ENCODE measurements at regions not wholly inside any gene's neighbourhood (a gene's known extent, or its start where the extent isn't known, plus 50 kb on each side); places are given as distances from the start of the nearest gene placed in this dataset.

DNA sequence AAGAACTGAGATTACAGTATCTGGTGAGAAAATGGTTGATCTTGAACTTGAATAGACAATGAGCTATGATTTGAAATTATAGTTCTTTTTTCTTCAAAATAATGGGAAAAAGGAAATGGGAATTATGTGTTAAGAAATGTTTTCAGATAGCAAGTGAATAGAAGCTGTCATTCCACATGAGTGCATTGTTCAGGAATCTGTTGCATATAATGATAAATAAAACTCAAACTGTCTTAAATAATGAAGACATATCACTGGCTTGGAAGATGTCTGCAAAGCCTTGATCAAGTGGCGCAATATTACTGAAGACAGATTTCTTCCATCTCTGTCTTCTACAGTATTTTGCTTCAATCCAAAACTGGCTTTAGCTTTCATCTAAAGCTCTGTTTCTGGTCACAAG lies 479.3 kb upstream of the ZFP42 start:
- no peak for DNase-seq

DNA sequence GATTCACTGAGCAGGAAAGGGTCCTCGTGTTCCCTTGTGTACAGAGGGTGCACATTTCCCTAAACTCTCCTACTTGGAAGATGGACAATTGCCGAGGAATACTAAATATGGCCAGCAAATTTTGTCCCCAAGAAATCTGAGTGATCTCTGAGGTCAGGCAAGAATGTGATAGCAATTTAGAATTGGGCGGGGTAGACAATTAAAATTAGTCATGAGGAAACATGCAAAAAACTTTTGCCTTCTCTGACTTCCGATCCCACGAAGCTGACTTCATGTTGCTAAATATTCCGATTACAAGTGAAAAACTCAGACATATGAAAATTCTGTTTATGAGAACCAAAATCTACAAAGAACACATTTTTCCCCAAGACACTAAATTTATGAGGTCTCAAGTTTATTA lies 453.9 kb upstream of the ZFP42 start:
- DNase-seq: no peak

DNA sequence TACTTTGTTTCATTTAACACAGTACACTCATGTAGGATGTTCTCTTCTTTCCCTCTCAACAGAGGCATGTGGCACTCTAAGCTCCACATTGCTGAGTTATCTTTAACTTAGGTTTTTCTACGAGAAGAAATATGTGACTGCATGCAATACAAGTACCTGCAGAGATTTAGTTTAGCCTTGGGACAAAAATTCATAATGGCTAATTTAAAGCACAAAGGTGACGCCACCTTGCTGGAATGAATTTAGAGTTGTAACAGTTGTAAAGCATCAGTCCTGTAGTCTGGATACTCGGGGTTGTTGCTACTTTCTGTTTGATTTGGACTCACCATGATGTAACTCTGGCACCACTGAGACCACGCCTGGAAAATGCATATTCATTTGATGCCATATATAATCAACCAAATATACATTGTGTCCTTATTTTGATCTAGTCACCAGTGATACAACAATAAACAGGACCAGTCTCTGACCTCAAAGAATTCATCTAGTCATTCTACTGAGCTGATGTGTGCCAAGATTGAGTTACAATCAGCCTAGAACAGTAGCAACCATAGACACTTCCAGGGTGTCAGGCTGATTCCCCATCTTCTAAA lies 451.0 kb upstream of the ZFP42 start:
- no peak for DNase-seq

DNA sequence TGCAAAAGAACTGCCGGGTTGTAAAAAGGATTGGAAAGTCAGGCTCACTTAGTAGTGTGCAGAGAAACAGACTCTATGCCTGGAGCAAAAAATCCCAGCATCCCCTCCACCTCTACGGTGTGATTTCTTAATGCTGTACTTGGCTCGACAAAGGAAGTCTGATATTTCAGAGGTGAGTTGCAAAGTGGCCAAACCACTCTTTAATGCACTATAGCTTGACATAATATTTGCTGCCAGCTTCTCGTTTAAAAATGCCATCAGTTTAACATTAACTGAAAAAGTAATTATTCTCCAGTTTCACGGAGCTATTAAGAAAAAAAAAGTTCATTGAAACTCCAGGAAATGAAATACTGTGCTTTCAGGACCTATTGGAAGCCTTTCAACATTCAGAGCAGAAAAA lies 448.3 kb upstream of the ZFP42 start:
- DNase-seq: no peak

DNA sequence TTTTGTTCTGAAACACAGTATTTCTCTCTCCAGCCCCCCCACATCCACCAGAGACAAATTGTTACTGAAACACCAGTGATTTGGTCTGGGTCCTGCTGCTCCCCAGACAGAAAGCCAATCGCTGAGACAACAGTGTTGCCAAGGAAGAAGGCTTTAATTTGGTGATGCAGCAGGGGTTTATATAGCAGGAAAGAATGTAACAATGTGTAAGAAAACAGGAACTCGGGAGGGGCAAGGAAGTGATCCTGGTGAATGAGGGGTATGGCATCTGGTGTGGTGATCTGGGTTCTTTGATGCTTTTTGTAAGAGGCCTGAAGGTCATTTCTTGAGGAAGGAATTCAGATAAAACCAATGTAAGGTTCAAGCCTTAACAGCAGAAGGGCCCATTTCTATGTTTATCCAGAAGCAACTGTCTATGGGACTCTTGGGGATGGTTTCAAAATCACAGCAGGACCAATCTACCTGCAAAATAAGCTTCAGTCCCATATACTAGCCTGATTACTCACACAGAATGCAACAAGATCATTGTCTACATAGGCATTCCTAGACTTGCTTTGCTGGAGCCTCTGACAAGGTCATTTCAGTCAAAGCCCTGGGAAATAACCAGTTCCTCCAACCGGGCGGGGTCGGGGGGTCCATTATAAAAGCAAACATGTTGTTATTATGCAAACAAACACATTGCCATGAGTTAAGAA lies 445.2 kb upstream of the ZFP42 start:
- no peak for DNase-seq

DNA sequence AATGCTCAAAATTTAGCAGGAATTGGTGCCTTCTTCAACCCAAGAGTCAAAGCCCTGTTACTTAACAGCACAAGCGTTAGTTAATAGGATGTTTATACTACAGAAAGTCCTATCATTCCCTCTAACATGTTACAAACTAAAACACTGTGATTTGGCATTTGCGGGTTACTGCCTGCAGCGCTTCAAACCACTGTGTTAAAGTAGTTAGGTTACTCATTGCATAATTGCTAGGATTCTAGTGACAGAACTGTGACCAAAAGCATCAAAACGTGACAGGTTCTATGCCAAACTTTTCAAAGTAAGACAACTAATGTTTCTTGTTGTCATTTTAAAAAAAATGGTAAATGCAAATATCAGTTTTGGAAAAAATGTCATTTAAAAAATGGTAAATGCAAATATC lies 442.8 kb upstream of the ZFP42 start:
- no peak for DNase-seq

DNA sequence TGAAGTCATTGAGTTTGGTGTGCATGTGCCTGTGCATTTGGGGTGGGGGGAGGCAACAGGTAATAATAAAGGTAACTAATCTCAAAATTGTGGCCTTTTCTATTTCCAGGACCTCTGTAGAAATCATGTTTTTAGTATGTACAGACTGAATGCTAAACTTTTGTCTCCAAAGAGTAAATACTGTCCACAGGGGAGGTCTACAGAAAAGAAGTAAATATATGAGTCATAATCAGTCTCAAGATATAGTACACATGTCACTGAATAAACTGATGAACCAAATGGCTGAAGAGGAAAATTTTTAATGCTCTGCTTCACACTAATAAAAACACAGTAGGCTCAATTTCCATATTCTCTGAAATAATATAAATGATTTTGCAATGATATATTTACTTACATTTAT lies 440.4 kb upstream of the ZFP42 start:
- no peak for DNase-seq

DNA sequence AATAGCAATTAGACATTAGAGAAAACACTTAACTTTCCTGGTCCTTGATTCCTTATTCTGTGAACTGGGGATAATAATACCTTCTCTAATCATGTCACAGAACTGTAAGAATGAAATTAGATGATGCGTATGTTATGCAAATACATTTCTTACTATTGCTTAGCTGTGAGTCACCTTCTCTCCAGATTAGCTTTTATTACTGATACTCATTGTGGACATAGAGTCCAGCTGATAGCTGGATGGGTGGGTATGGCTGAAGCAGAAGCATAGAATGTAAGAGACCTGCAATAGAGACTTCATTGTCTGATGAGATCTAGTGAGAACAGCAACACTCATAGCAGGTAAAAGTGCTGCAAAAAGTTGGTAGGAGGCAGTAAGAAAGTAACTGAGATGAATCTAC lies 437.2 kb upstream of the ZFP42 start:
- DNase-seq: no peak

DNA sequence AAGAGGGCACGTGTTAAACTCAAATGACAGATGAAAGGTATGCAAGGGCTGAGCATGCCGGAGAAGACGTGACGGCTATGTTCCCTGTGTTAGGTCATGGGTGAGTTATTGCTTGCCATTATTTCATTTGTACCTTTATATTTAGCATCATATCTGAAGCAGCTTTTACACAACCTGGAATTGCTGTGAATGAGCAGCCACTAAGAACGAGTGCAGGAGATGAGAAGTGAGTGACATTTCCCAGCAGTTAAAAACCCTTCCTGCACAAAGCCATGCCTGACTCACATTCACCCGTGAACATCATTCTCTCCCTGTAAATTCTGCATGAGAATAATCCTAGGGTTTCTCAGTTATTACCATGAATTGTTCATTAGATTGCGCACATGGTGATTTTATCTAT lies 433.2 kb upstream of the ZFP42 start:
- DNase-seq: no peak

DNA sequence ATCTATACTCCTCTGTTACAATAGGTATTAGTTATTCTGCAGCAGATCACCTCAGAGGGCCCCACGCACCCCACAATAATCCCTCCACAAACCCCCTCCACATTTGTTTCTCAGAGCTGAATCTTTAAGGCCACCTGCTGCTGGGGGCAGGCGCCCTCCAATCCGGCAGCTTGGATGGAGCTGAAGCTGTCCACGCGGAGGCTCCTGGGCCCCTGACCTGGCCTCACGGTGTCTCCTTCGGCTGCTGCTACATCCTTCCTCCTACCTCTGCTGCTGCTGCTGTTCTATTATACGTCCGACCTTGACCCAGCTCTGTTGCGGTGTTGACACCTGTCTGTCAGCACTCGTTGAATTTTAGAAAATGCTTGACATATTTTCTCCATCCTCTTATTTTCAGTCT lies 430.2 kb upstream of the ZFP42 start:
- no peak for DNase-seq

DNA sequence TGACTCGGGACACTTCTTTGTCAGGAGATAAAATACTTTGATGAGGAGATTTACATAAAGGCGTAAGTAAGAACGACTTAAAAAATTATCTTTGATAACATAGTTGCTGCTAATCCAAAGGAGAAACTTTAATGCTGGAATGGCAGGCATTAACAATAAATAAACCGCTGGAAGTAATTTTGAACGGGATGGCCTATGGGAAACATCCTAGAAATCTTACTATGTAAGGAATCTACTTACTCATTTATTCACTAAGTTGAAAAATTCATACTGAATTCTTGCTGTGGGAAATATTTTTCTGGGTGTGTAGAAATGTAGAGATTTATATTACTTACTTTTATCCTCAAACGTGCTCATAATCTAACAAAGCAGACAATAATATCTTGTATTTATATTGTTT lies 425.7 kb upstream of the ZFP42 start:
- DNase-seq: no peak

DNA sequence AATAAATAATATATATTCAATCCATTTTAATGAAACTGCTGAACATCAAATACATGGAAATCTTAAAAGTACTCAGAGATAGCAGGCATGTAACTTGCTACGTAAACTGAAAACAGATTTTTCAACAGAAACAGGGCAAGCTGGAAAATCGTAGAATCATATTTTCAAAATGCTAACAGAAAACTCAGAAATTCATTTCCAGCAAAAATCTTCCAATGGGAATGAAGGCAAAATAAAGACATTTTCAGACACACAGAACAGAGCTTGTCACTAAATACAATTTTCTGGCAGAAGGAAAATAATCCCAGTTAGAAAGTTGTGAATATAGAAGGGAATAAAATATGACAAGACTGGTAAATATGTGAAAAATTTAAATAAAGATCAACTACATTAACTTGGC lies 419.9 kb upstream of the ZFP42 start:
- DNase-seq: no peak

DNA sequence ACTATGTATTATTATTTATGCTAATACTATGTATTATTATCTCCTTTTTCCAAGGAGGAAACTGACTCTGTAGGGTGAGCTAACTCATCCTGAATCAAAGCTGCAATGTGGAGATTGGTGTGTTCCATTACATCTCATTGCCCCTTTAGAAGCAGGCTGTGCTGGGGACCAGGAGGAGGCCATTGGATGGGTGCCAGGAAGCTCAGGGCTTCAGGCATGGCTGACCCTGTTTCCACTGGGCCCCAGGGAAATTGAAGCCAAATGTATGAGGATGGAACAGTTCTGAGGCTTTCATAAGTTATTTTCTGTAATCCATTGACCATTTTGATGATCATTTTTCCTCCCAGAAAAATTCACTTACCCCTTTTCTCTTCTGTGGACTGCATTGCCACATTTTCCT lies 418.8 kb upstream of the ZFP42 start:
- no peak for DNase-seq

DNA sequence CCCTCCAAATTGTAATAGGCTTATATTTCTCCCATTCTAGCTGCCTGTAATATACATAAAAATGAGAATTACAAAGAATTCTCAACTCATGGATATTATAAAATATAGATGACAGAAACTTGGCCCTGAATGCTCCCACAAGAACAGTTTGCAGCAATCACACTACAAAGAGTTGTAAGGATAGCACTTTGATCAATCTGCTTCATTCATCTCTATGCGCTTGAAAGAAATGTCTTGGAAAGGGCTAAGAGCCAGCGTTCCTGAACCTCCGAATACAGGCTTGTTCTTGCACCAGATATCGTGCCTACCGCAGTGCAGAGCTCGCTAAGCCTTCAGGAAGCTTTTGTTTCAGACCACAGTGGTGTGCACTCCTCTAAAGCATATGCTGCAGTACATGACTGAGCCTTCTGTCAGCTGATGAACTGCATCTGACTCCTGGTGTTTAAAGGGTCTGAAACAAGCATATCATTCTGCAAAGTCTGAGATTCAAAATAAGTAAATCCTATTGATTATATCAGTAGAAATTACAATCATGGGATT lies 417.6 kb upstream of the ZFP42 start:
- DNase-seq: no peak

DNA sequence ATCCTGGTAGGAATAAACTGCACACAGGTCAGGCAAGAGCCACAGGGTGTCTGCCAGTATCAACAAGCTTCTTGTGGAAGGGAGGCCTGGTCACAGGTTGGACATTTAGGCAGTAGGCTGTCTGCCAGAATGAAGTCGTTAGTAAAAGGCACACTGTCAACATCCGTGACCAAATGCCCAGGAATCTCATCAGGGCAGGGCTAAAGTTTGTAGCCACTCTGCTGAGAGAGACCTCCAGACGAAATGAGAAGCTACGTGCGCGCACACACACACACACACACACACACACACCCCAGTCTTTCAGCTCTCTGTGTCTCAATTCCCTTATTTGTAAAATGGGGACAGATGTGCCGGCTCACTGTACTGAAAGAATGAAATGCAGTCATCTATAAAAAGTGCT lies 408.7 kb upstream of the ZFP42 start:
- no peak for DNase-seq

DNA sequence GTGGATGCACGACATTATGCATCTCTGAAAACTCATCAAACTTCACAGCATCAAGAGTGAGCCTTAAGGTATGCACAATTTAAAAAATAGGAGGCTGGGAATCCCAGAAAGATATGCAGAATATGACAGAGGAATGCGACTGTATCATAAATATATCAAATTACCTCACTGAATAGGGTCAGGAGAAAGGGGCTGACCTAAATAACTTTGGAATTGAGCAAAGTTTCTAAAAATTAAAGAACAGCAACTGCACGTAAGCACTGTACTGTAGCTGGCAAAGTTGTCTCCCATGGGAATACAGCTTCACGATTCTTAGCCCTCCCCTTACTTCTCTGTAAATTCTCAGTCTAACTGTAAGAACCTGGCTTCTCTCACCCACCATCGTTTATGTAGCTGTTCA lies 397.4 kb upstream of the ZFP42 start:
- DNase-seq: no peak

DNA sequence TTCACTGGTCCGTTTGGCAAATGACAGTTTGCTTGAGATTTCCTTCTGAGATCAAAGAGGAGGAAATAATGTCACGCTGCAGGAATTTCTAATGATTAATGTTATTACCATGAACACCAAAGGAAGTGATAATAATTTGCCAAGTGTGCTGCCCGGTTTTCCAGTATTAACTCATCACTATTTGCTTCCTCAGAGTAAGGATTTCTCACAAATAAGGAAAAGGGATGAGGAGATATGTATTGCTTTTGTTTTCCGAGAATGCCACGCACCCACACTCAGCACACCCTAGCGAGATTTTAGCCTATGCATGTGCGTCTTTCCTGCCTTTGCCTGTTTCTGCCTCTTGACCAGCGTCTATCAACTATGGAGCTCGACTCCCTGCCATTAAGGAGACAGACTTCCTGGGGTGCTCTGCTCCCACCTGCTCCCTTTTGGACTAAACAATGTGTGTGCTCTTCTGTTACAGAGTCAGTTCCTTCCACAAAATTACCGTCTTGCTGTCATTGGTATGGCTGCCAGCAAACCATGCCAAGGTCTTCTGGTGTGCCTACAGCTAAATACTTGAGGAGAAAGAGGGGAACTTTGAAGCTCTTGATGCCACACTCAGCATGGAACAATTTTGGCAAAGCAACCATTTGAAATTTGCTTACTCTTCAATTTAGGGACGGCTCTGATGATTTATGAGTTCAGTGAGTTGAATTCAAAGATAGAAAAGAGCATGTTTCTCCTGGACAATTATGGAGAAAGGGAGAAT lies 393.1 kb upstream of the ZFP42 start:
- DNase-seq: no peak

DNA sequence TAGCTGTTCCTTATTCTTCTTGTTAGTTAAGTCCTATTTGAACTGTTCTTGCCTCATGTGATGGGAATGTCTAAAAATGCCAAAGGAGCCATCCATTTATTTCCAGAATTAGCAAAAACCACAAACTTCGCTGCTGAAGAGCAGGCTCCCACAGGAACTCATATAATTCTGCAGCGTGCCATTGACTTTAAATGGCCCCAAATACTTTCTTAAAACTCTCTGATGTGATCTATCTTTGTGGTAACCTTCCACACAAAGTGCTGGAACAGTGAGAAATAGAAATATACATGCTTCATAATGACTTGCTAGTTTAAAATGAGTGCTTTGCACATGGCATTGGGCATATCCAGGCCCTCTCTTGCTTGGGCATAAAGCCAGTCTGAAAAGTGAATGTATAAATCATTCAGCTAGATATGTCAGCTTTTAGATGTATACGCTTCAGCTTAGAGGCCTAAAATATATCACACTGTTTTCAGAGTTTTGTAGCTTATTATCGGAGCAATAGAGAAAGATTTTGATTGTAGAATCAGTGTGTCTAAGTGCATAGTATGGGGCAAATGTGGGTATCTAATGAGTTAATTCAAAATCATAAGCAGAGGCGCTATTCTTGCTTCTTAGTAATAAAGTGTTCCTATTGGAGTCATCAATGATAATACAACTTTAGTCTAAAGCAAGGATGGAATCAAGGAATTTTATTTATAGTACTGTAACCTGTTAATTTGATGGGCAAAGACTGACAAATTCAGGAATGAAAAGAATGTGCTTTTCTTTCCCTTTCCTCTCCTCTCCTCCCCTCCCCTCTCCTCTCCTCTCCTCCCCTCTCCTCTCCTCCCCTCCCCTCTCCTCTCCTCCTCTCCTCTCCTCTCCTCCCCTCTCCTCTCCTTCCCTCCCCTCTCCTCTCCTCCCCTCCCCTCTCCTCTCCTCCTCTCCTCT lies 392.2 kb upstream of the ZFP42 start:
- DNase-seq: no peak

DNA sequence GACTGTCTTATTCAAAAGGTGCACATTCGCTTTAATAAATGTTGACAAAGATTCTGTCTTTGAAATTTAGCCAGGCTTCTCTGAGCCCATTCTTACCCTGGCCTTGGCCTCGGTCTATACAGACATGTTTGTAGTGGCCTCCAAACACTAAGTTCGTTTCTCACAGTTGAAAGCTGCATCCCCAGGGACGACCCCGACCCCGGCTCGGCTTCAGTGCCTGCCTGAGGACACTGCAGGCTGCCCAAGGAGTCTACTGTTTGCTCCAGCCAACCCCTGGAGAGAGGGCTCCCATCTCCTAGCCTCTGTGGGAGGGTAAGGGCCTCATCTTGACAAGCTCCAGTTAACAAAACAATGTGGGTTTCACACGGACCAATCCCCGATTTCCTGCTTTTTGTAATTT lies 390.6 kb upstream of the ZFP42 start:
- no peak for DNase-seq

DNA sequence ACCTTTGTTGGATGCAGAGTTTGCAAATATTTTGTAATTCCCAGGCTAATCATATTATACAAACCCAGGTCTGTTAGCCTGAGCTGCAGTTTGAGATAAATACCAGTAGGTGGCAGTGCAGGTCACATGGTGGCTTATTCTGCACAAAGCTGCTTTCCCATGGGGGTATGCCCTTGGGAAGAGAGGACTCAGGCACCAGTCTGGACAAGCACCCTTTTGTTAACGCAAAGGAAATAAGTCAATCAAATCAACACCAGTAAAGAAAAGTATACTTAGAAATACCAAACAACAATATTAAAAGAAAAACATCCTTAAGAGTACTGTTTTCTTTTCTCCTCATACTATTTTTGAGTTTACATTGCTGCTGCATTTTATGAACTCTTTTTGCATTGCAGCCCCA lies 389.0 kb upstream of the ZFP42 start:
- DNase-seq: no peak

DNA sequence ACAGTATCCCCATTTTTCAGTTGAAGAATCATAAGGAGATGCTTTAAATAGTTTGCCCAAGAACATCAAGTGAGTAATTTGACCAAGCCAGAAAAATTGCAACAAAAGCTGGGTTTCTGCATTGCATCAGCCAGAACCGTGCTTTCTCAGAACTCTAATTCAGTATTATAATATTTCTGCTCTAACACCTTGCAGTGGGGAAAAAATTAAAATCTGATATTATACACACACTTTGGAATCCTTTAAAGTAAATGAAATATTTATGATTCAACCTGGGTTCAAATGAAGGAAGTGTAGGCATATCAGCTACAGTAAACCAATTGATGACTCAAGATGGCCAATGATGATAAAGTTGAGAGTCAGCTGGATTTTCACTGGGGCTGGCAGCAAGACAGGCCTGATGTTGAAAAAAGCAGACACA lies 387.6 kb upstream of the ZFP42 start:
- DNase-seq: no peak

DNA sequence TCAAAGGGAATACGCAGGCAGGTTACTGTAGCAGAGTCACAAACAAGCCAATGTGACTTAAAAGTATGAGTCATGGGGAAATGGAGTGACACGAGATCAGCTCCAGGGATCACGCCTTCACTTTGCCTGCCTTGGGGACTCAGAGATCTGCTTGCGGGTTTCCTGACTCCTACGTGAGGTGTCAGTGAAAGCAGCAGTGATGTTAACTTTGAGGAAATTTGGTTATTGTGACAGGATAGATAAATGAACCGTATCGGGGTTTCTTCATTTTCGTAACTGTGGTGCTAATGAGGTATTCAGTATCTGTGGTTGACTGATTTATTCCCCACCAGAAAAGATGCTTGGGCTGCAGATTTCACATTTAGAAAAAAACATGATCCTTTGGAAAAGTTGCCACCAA lies 383.3 kb upstream of the ZFP42 start:
- DNase-seq: no peak
